GM23338 (cell line): ENCODE measurements at regions not wholly inside any gene's neighbourhood (a gene's known extent, or its start where the extent isn't known, plus 50 kb on each side); places are given as distances from the start of the nearest gene placed in this dataset.

Source experiments
- EZH2 ChIP-seq: fragments of 200-600 bp; sonication (generic); IDR thresholded peaks from one replicate; pipeline ENCODE4 v1.8.0; 2017; ENCODE audit warnings: antibody characterized with exemption, mild to moderate bottlenecking, low read depth; ENCODE audit not compliant: unreplicated experiment
- EZH2phosphoT487 ChIP-seq: fragments of 200-600 bp; sonication (generic); IDR thresholded peaks from one replicate; pipeline ENCODE4 v1.8.1; 2018; ENCODE audit warnings: antibody characterized with exemption; ENCODE audit not compliant: unreplicated experiment
- NANOG ChIP-seq: IDR thresholded peaks from 2 replicates; pipeline ENCODE4 v1.6.1; 2016; ENCODE audit warnings: antibody characterized with exemption, borderline replicate concordance
- POLR2AphosphoS5 ChIP-seq: IDR thresholded peaks from 2 replicates; pipeline ENCODE4 v1.6.1; 2016; ENCODE audit warnings: antibody characterized with exemption, low read depth
- ZNF331 ChIP-seq: fragments of 250-450 bp; sonication (Bioruptor Pico); IDR thresholded peaks from 2 replicates; pipeline ENCODE4 v1.5.0; 2020; ENCODE audit warnings: low read depth, mild to moderate bottlenecking, moderate library complexity
- TF ChIP-seq, protein P1 (sequence below), 2 experiments: fragments of 200-600 bp in 1 of 2; sonication (generic) in 1 of 2; conservative IDR thresholded peaks; 2 replicates each; pipeline versions ENCODE4 v1.5.1 to v1.6.1; 2016 to 2017; ENCODE audit warnings: antibody characterized with exemption in 2 of 2, low read depth in 2 of 2, mild to moderate bottlenecking in 2 of 2, moderate library complexity in 1 of 2
- TF ChIP-seq, protein P2 (sequence below): IDR thresholded peaks from one replicate; pipeline ENCODE4 v1.6.1; 2018; ENCODE audit warnings: antibody characterized with exemption; ENCODE audit not compliant: unreplicated experiment

DNA sequence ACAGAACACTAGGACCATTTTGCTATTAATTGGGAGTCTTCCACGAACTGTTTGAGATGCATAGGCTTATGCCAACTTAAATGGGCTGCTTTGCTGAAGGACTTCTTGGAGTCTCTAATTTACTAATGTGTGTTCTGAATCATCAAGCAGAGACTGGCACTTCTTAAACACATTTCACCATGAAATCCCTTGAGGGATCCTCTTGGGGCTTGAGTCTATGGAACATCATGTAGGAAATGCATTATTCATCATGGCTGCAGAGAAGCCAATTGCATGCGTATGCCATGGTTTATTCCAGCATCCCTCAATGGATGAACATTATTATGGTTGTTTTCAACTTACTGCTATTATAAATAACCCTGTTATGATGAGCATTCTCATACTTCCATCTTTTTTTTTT is 73.4 kb downstream of the FGD2 start:
- TF ChIP-seq, protein P1, sequence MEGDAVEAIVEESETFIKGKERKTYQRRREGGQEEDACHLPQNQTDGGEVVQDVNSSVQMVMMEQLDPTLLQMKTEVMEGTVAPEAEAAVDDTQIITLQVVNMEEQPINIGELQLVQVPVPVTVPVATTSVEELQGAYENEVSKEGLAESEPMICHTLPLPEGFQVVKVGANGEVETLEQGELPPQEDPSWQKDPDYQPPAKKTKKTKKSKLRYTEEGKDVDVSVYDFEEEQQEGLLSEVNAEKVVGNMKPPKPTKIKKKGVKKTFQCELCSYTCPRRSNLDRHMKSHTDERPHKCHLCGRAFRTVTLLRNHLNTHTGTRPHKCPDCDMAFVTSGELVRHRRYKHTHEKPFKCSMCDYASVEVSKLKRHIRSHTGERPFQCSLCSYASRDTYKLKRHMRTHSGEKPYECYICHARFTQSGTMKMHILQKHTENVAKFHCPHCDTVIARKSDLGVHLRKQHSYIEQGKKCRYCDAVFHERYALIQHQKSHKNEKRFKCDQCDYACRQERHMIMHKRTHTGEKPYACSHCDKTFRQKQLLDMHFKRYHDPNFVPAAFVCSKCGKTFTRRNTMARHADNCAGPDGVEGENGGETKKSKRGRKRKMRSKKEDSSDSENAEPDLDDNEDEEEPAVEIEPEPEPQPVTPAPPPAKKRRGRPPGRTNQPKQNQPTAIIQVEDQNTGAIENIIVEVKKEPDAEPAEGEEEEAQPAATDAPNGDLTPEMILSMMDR (conservative IDR thresholded peaks at IDR 0.05; ENCODE audit: low read depth in 2 of 2), result no peak
- TF ChIP-seq EZH2, result no peak
- no peak for TF ChIP-seq POLR2AphosphoS5
- TF ChIP-seq, protein P2, sequence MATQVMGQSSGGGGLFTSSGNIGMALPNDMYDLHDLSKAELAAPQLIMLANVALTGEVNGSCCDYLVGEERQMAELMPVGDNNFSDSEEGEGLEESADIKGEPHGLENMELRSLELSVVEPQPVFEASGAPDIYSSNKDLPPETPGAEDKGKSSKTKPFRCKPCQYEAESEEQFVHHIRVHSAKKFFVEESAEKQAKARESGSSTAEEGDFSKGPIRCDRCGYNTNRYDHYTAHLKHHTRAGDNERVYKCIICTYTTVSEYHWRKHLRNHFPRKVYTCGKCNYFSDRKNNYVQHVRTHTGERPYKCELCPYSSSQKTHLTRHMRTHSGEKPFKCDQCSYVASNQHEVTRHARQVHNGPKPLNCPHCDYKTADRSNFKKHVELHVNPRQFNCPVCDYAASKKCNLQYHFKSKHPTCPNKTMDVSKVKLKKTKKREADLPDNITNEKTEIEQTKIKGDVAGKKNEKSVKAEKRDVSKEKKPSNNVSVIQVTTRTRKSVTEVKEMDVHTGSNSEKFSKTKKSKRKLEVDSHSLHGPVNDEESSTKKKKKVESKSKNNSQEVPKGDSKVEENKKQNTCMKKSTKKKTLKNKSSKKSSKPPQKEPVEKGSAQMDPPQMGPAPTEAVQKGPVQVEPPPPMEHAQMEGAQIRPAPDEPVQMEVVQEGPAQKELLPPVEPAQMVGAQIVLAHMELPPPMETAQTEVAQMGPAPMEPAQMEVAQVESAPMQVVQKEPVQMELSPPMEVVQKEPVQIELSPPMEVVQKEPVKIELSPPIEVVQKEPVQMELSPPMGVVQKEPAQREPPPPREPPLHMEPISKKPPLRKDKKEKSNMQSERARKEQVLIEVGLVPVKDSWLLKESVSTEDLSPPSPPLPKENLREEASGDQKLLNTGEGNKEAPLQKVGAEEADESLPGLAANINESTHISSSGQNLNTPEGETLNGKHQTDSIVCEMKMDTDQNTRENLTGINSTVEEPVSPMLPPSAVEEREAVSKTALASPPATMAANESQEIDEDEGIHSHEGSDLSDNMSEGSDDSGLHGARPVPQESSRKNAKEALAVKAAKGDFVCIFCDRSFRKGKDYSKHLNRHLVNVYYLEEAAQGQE, result no peak
- TF ChIP-seq EZH2phosphoT487, result no peak
- no peak for TF ChIP-seq NANOG
- TF ChIP-seq ZNF331 (CRISPR knock-in tag), result no peak
